ENCODE measurements at regions not wholly inside any gene's neighbourhood (a gene's known extent, or its start where the extent isn't known, plus 50 kb on each side); places are given as distances from the start of the nearest gene placed in this dataset.

DNA sequence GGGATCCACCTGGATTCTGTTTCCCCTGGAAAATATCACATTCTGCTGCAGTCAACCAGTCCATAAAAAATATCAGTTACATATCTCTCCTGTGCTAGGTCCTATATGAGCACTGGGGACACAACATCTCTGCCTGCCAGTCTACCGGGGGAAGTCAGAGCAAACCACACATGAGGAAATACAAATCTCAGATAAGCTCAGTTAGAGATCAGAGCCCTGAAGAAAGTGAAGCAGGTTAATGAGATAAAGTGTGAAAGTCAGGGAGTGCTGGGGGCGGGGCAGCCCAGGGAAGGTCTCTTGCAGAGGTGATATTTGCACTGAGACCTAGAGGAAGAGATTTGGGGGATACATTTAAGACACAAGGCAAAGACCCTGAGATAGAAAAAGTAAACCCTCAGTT lies 67.8 kb upstream of the SLC1A1 start:
- no peak for TF ChIP-seq EZH2phosphoT487 (IDR thresholded peaks at IDR 0.05; ENCODE audit: low read length)
- TF ChIP-seq, protein P1, sequence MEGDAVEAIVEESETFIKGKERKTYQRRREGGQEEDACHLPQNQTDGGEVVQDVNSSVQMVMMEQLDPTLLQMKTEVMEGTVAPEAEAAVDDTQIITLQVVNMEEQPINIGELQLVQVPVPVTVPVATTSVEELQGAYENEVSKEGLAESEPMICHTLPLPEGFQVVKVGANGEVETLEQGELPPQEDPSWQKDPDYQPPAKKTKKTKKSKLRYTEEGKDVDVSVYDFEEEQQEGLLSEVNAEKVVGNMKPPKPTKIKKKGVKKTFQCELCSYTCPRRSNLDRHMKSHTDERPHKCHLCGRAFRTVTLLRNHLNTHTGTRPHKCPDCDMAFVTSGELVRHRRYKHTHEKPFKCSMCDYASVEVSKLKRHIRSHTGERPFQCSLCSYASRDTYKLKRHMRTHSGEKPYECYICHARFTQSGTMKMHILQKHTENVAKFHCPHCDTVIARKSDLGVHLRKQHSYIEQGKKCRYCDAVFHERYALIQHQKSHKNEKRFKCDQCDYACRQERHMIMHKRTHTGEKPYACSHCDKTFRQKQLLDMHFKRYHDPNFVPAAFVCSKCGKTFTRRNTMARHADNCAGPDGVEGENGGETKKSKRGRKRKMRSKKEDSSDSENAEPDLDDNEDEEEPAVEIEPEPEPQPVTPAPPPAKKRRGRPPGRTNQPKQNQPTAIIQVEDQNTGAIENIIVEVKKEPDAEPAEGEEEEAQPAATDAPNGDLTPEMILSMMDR (IDR thresholded peaks at IDR 0.05; ENCODE audit: low read length): no peak

All from MM.1S (cell line).